IMR-90 (cell line): ENCODE measurements at regions not wholly inside any gene's neighbourhood (a gene's known extent, or its start where the extent isn't known, plus 50 kb on each side); places are given as distances from the start of the nearest gene placed in this dataset.

Experiments used
- ATAC-seq: fragments of 200-7000 bp; cut with Tn5 transposase; 2 replicates; pipeline ENCODE4 v1.9.1; 2020; ENCODE audit warnings: low read depth, mild to moderate bottlenecking, moderate library complexity
- BruUV-seq: library from RNA; stranded (reverse); fragments of 400-500 nt; replicated peaks from 2 replicates; lab custom pipeline; 2021; lab: Mats Ljungman, UMichigan
- CTCF ChIA-PET: fragments of 300-600 bp; formaldehyde crosslinking; extraction: SDS; loops from one replicate; lab custom pipeline; 2021; ENCODE audit warnings: antibody characterized with exemption; lab: Yijun Ruan, JAX
- POLR2A ChIA-PET: fragments of 300-600 bp; sonication (Branson Sonifier 250); formaldehyde crosslinking; loops from one replicate; lab custom pipeline; 2022; ENCODE audit warnings: antibody characterized with exemption; ENCODE audit not compliant: unreplicated experiment; lab: Charles Lee
- DNase-seq: peaks from one replicate; pipeline ENCODE4 v3.0.0; 2013
- H2AFZ ChIP-seq: replicated peaks from 2 replicates; pipeline ENCODE3; 2013; ENCODE audit warnings: low read length, mild to moderate bottlenecking; ENCODE audit not compliant: poor library complexity
- H2AK5ac ChIP-seq: 2 replicates; pipeline ENCODE4 v1.6.1; 2013; ENCODE audit warnings: low read depth, low read length, inconsistent platforms
- H2AK9ac ChIP-seq: replicated peaks from 2 replicates; pipeline ENCODE3; 2013; ENCODE audit warnings: mild to moderate bottlenecking, low read depth, low read length, moderate library complexity; ENCODE audit not compliant: poor library complexity
- H2BK120ac ChIP-seq: 2 replicates; pipeline ENCODE4 v1.6.1; 2013; ENCODE audit warnings: low read depth, low read length, inconsistent platforms
- H2BK15ac ChIP-seq: 3 replicates; pipeline ENCODE4 v1.6.1; 2013; ENCODE audit warnings: low read depth, low read length, inconsistent platforms
- H2BK20ac ChIP-seq: 2 replicates; pipeline ENCODE4 v1.6.1; 2013; ENCODE audit warnings: low read depth, mild to moderate bottlenecking, inconsistent platforms, low read length, moderate library complexity
- H2BK5ac ChIP-seq: 2 replicates; pipeline ENCODE4 v1.6.1; 2013; ENCODE audit warnings: mild to moderate bottlenecking, low read depth, low read length, inconsistent platforms; ENCODE audit not compliant: poor library complexity, severe bottlenecking
- H3K14ac ChIP-seq: replicated peaks from 2 replicates; pipeline ENCODE4 v1.6.1; 2013; ENCODE audit warnings: low read depth, low read length, inconsistent platforms
- H3K18ac ChIP-seq: 2 replicates; pipeline ENCODE4 v1.6.1; 2013; ENCODE audit warnings: low read depth, low read length, control low read depth
- H3K23ac ChIP-seq: 2 replicates; pipeline ENCODE4 v1.6.1; 2013; ENCODE audit warnings: low read depth, low read length, inconsistent platforms
- H3K27ac ChIP-seq: 2 replicates; pipeline ENCODE4 v1.5.1; 2013; ENCODE audit warnings: mild to moderate bottlenecking, control low read depth, low read length; ENCODE audit not compliant: insufficient read depth
- H3K27me3 ChIP-seq: 2 replicates; pipeline ENCODE4 v1.6.1; 2013; ENCODE audit warnings: low read length; ENCODE audit not compliant: control insufficient read depth, insufficient read depth
- H3K36me3 ChIP-seq: 2 replicates; pipeline ENCODE4 v1.6.1; 2013; ENCODE audit warnings: low read length, mixed read lengths; ENCODE audit not compliant: control insufficient read depth, insufficient read depth
- H3K4ac ChIP-seq: 2 replicates; pipeline ENCODE4 v1.6.1; 2013; ENCODE audit warnings: low read depth, low read length, inconsistent platforms
- H3K4me1 ChIP-seq: 2 replicates; pipeline ENCODE4 v1.6.1; 2013; ENCODE audit warnings: low read length, mixed read lengths; ENCODE audit not compliant: control insufficient read depth, insufficient read depth
- H3K4me2 ChIP-seq: 2 replicates; pipeline ENCODE4 v1.6.1; 2013; ENCODE audit warnings: low read depth, mild to moderate bottlenecking, control low read depth, low read length, moderate library complexity
- H3K4me3 ChIP-seq: 2 replicates; pipeline ENCODE4 v1.5.1; 2013; ENCODE audit warnings: low read depth, mild to moderate bottlenecking, control low read depth, low read length, moderate library complexity; ENCODE audit not compliant: insufficient read depth
- H3K56ac ChIP-seq: 2 replicates; pipeline ENCODE4 v1.6.1; 2013; ENCODE audit warnings: low read length, inconsistent platforms; ENCODE audit not compliant: insufficient read depth; ENCODE audit errors: extremely low read depth
- H3K79me1 ChIP-seq, 2 experiments: 2 replicates each; pipeline ENCODE4 v1.6.1; 2013; ENCODE audit warnings: low read length in 2 of 2, inconsistent platforms in 1 of 2, low read depth in 1 of 2
- H3K9ac ChIP-seq: 2 replicates; pipeline ENCODE4 v1.6.1; 2013; ENCODE audit warnings: low read depth, low read length, control low read depth
- H3K9me1 ChIP-seq: 2 replicates; pipeline ENCODE4 v1.6.1; 2013; ENCODE audit warnings: low read length, inconsistent platforms; ENCODE audit not compliant: insufficient read depth
- H3K9me3 ChIP-seq: 2 replicates; pipeline ENCODE4 v1.6.1; 2013; ENCODE audit warnings: low read length; ENCODE audit not compliant: control insufficient read depth, insufficient read depth
- H4K20me1 ChIP-seq: 2 replicates; pipeline ENCODE4 v1.6.1; 2013; ENCODE audit warnings: low read length, inconsistent platforms; ENCODE audit not compliant: insufficient read depth
- H4K5ac ChIP-seq: 2 replicates; pipeline ENCODE4 v1.6.1; 2013; ENCODE audit warnings: mild to moderate bottlenecking, low read depth, low read length, control low read depth
- H4K8ac ChIP-seq, 2 experiments: 2 replicates each; pipeline ENCODE4 v1.6.1; 2013; ENCODE audit warnings: low read depth in 2 of 2, low read length in 2 of 2, control low read depth in 1 of 2, inconsistent platforms in 1 of 2
- H4K91ac ChIP-seq: 2 replicates; pipeline ENCODE4 v1.6.1; 2013; ENCODE audit warnings: low read depth, low read length, inconsistent platforms; ENCODE audit not compliant: insufficient read depth
- BHLHE40 ChIP-seq: fragments of 150-350 bp; IDR thresholded peaks from 2 replicates; pipeline ENCODE4 v1.6.1; 2016; ENCODE audit warnings: mild to moderate bottlenecking, low read depth, low read length
- CHD1 ChIP-seq: IDR thresholded peaks from 2 replicates; pipeline ENCODE4 v1.6.1; 2012; ENCODE audit warnings: low read depth, low read length, improper control_type of control experiment
- NFE2L2 ChIP-seq: fragments of 150-350 bp; IDR thresholded peaks from 2 replicates; pipeline ENCODE4 v1.6.1; 2016; ENCODE audit warnings: low read depth, mild to moderate bottlenecking, low read length
- RFX5 ChIP-seq: IDR thresholded peaks from 2 replicates; pipeline ENCODE4 v1.8.0; 2012; ENCODE audit warnings: low read depth, mild to moderate bottlenecking, low read length, moderate library complexity
- SMC3 ChIP-seq: fragments of 150-350 bp; IDR thresholded peaks from 2 replicates; pipeline ENCODE4 v1.6.1; 2016; ENCODE audit warnings: low read depth, mild to moderate bottlenecking, antibody characterized with exemption, low read length, moderate library complexity
- WGBS, 2 experiments: methylation state at CpG; one replicate each; pipeline versions ENCODE4 v1.1.5 to v1.1.7; 2013; ENCODE audit warnings: missing lambda C conversion rate in 2 of 2; ENCODE audit not compliant: insufficient read length in 1 of 2; ENCODE audit errors: extremely low coverage in 2 of 2; 5-methylcytosine and 5-hydroxymethylcytosine counted together
- dilution Hi-C: fragments of 300-500 bp; cut with HindIII; formaldehyde crosslinking; loops from one replicate; pipeline ENCODE4 v1.14.3; 2018; ENCODE audit warnings: low sequenced_read_pairs; ENCODE audit not compliant: unreplicated experiment
- in situ Hi-C: fragments of 300-500 bp; cut with MboI; formaldehyde crosslinking; loops from 3 replicates; pipeline ENCODE4 v1.14.3; 2019; ENCODE audit warnings: low sequenced_read_pairs, inconsistent platforms, mixed read lengths
- intact Hi-C: fragments of 100-400 bp; cut with micrococcal nuclease; formaldehyde crosslinking; loops from 2 replicates; pipeline ENCODE4 v1.10.0; 2022
- TF ChIP-seq, protein P1 (sequence below): conservative IDR thresholded peaks from 2 replicates; pipeline ENCODE4 v1.5.1; 2012; ENCODE audit warnings: mild to moderate bottlenecking, low read depth, low read length, improper control_type of control experiment

DNA sequence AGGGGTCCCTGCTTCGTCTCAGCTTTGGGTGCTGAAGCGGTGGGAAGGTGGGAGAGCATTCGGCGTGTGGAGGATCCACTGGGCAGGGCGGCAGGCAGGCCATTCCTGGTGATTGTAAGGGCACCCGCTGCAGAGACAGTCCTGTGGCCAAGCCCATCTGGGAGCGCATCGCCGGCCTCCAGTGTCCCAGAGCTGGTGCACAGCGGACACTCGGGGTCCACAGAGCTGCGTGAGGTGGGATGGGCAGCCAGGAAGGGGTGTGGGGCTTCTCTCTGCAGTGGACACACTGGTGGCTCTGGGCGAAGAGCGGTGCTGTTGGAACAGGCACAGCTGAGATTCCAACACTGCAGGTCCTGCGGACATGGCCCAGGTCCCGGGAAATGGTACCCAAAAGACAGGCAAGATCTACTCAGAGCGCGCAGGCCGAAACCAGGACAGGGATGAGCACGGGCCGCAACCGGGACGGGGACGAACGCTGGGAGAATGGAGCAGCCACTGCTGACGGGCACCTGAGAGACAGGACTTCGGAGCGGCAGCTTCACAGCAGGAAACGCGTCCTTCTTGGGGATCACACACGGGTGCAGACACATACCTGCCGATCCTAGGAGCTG, 188.2 kb downstream of the ERMARD start:
- Histone ChIP-seq H3K4me1 (no peaks in the 10 kb centered on the region), H2BK5ac (no peak overlapping the region), H3K79me1 (no peaks in the 10 kb centered on the region), H3K9ac (no peak overlapping the region), H3K27me3 (no peaks in the 10 kb centered on the region), H4K20me1 (no peaks in the 10 kb centered on the region), H2AK9ac (no peak overlapping the region), H3K9me1 (no peaks in the 10 kb centered on the region), H2BK15ac (no peak overlapping the region), H2AFZ (no peak overlapping the region), H3K36me3 (no peaks in the 10 kb centered on the region), H3K23ac (no peak overlapping the region), H2BK120ac (no peak overlapping the region), H3K14ac (no peak overlapping the region), H3K4ac (no peak overlapping the region), H4K8ac (no peak overlapping the region), H3K4me3 (no peak overlapping the region), H4K91ac (no peak overlapping the region), H4K5ac (no peak overlapping the region), H3K4me2 (no peak overlapping the region), H2AK5ac (no peak overlapping the region), H2BK20ac (no peak overlapping the region), H3K18ac (no peak overlapping the region), H3K9me3 (peaks cover 53% of the 10 kb centered on the region), H3K56ac (no peak overlapping the region), H3K27ac (no peak overlapping the region)
- ChIA-PET CTCF (no interaction called here), POLR2A (no interaction called here)
- WGBS, 2 experiments, result 88% methylated on average over 23 of the region's 32 CpGs; no CpG with 5 or more reads in 1 of the 2 experiments
- in situ Hi-C loops (no loop called here), dilution Hi-C loops (no loop called here), intact Hi-C loops (no loop called here)
- DNase-seq (no peak), ATAC-seq (no peak)
- TF ChIP-seq SMC3 (no peak), RFX5 (no peak), NFE2L2 (no peak), BHLHE40 (no peak), CHD1 (no peak)
- TF ChIP-seq, protein P1, sequence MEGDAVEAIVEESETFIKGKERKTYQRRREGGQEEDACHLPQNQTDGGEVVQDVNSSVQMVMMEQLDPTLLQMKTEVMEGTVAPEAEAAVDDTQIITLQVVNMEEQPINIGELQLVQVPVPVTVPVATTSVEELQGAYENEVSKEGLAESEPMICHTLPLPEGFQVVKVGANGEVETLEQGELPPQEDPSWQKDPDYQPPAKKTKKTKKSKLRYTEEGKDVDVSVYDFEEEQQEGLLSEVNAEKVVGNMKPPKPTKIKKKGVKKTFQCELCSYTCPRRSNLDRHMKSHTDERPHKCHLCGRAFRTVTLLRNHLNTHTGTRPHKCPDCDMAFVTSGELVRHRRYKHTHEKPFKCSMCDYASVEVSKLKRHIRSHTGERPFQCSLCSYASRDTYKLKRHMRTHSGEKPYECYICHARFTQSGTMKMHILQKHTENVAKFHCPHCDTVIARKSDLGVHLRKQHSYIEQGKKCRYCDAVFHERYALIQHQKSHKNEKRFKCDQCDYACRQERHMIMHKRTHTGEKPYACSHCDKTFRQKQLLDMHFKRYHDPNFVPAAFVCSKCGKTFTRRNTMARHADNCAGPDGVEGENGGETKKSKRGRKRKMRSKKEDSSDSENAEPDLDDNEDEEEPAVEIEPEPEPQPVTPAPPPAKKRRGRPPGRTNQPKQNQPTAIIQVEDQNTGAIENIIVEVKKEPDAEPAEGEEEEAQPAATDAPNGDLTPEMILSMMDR, result no peak
- BruUV-seq, result no TSS peak
